NOMO-1 (cell line): ENCODE measurements at regions not wholly inside any gene's neighbourhood (a gene's known extent, or its start where the extent isn't known, plus 50 kb on each side); places are given as distances from the start of the nearest gene placed in this dataset.

Experiments
- DNase-seq, 2 experiments: peaks; one replicate each; lab custom pipeline; 2025; ENCODE audit not compliant: unreplicated experiment in 2 of 2; lab: John Stamatoyannopoulos, UW

GRCh38 chr10:130871406-130871805, 440.1 kb downstream of the TCERG1L start:
- DNase-seq, result no peak

- no peak for DNase-seq
Measured at GRCh38 chr10:130873636-130874035, 437.9 kb downstream of the TCERG1L start.

DNA sequence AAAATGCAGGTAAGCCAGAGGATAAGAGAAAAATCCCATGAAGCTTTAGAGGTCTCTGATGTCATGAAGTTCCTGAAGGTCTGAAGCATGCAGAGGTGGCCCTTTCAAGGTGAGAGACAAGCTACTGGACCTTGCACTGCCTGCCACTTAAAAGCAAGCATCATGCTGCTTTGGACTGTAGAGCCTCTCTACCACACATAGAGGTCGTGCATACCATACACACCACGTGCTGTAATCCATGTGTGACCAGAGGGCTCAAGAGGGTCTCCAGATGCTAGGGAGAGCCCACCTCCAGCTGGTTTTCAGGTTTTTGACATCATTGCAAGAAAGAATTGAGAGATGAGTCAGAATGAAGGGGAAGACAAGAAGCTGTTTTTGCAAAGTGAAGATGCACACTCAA, 436.4 kb downstream of the TCERG1L start:
- DNase-seq, result no peak

DNA sequence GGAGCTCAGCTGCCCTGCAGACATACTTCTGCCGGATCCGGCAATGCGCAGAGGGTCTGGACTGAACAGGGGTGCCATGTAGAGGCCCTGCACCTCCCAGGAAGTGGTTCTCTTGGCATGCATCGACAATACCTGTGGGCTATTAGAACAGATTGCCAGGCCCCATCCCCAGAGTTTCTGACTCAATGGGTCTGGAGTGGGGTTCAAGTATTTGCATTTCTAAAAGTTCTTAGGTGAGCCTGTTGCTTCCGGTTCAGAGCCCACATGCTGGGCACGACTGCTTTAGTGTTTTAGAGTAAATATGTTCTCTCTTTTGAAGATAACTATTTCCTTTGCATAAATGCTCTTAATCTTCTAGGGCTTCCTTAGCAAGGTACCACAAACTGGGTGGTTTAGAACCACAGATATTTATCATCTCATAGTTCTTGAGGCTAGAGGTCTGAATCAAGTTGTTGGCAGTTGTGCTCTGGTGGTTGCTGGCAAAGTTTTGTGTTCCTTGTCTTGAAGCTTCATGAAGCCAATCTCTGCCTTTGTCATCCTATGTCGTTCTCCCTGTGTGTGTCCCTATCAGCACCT, 435.5 kb downstream of the TCERG1L start:
- DNase-seq, result no peak

- DNase-seq, result no peak
Measured at GRCh38 chr10:130877126-130877525, 434.4 kb downstream of the TCERG1L start.

DNA sequence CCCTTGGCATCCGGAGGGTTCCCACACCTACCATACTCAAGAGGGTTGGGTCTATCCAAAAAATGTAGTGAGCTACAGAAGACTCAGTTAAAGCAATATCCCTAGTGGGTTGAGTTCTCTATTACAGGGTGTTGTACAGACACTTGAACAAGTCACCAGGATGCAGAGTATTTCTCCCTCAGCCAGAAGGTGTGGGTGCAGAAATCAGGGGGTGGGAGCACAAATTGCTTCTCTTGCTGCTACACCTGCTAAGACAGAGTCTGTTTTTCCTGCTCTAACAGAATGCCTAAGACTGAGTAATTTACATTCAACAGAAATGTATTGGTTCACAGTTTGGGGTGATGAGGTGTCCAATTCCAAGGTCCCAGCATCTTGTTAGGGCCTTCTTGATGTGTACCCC, 433.4 kb downstream of the TCERG1L start:
- no peak for DNase-seq

DNA sequence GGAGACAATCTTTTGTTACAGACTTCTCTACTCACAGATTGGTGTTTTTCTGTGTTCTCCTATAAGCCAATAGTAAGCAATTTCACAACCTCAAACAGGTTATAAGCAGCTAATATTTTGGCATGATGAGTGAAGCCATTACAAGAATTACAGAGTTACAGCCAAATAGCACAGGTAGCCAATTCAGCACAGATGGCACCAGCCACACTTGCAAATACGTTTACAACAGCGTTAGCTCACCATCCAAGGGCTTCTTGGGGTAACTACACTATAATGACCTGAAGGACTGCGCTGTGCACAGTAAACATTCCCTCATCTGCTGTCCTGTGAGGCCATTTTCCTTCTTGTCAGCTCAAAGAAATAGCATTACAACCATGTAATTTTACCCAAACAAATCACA, 428.6 kb downstream of the TCERG1L start:
- no peak for DNase-seq

DNA sequence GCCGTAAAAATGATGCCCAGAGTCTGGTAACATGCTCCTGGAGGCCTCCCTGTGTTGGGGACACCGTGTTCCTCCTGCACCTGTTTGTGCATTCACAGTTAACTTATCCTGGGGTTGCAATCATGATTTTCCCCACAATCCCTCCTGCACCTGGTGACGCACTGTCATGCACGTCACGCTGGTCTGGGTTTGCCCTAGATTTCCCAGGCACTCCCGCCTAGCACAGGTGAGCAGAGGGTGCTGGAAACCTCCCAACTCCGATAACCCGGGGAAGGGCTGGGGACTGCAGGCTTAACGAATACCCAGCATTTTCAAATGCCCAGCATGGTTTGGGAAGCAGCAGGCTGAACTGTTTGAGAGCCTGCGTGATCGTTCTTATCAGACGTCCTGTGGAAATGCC, 427.1 kb downstream of the TCERG1L start:
- no peak for DNase-seq

DNA sequence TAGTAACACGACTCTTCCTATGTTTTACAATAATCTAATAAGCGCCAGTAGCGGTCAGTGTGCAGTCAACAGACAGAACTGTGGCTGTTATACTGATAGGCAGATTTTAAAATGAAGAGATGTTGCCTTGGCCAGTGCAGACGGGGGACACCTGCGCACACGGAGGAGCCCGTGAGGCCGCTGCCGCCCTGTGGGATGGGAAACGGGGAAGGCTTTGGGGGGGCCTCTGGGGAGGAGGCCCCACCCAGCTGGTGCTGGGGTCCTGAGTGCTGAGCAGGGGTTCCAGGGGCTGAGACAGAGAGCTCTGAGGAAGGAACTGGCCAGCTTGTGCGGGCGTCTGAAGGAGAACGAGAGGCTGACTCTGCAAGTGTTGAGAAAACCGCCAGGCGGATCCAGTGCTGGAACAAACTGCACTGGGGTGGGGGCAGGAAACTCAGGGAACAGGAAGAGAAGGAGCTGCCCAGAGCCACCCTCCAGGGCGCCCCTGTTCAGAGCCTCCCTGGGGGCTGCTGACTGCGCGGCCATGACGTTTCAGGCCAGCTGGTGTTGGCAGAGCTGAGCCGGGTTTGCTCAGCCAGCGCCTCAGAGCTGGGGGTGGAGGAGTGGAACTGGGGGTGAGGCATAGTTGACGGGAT, 426.4 kb downstream of the TCERG1L start:
- DNase-seq, result no peak

- no peak for DNase-seq
Measured at GRCh38 chr10:130887170-130887569, 424.4 kb downstream of the TCERG1L start.

- no peak for DNase-seq
Measured at GRCh38 chr10:130888493-130888892, 423.0 kb downstream of the TCERG1L start.

- no peak for DNase-seq
Measured at GRCh38 chr10:130889240-130889639, 422.3 kb downstream of the TCERG1L start.

- DNase-seq, result no peak
Measured at GRCh38 chr10:130889780-130890179, 421.7 kb downstream of the TCERG1L start.

DNA sequence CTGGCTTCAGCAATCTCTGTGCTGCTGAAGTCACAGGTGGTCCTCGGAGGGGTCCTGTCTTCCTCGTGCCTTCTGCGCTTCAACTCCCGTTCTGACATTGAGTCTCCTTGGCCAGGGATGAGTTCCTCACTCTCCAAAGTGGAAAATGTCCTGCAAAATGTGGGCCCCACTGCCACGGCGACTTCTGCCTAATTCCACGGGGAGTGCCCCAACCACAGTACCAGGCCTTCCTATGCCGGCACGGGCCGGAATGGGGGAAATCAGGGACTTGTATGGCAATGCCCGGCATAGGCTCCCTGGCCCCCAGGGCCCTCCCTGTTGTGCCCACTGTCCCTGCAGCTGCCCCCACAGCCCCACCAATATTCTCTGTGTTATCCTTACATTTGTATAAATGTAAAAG, 420.5 kb downstream of the TCERG1L start:
- DNase-seq, result no peak

DNA sequence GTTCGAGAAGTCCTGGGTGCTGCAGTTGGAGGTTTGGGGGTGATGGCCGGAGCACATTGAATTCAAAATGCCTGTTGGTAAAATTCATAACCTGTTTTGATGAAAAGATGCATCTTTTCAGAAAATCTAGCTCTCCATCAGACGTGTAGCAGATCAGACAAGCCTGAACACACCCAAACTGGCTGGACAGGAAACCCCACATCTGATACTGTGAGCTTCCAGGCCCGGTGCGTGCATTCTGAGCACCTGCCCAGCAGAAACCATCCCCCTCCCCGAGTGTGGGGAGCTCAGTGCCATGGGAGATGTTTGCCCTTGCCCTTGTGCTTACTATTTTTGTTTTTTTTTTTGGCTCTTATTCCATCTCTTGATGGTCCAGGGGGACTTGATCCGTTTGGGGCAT, 417.1 kb downstream of the TCERG1L start:
- DNase-seq, result no peak

GRCh38 chr10:130895161-130895560, 416.4 kb downstream of the TCERG1L start:
- DNase-seq, result no peak

GRCh38 chr10:130897815-130898214, 413.7 kb downstream of the TCERG1L start:
- DNase-seq, result no peak

DNA sequence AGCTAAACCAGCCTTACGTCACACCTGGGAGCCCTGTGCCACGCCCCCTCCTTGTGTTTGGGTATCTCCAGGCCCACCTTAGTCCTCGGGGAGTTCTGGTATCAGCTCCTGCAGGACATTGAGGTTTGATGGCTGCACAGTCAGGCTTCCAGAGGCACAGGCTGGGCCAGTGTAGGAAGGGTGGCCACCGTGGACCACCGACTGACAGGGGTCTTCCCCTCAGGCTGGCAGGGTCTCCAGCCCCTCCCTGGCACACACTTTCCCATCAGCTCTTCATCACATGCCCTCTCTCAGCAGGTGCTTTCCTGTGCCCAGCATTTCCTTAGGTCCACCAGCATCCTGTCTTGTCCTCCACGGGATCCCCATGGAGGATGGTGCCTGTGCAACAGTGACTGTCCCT, 413.1 kb downstream of the TCERG1L start:
- DNase-seq, result no peak

DNA sequence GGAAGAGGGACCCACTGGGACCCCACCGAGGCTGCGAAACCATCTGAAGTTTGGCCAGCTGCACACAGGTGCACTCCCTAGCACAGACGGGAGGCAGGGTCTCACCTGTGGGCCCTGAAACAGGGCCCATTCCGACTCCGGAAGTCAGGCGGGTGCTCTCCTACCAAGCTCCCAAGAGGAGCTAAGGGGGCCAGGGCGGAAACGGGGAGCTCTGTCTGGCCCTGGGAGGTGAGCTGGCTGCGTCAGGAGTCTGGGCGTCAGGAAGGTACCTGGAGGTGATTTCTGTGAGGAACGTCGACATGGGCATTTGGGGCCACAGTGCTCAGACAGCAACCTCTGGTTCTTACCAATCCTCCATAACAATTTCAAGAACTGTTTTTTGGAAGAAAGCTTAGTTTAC, 411.7 kb downstream of the TCERG1L start:
- no peak for DNase-seq

DNA sequence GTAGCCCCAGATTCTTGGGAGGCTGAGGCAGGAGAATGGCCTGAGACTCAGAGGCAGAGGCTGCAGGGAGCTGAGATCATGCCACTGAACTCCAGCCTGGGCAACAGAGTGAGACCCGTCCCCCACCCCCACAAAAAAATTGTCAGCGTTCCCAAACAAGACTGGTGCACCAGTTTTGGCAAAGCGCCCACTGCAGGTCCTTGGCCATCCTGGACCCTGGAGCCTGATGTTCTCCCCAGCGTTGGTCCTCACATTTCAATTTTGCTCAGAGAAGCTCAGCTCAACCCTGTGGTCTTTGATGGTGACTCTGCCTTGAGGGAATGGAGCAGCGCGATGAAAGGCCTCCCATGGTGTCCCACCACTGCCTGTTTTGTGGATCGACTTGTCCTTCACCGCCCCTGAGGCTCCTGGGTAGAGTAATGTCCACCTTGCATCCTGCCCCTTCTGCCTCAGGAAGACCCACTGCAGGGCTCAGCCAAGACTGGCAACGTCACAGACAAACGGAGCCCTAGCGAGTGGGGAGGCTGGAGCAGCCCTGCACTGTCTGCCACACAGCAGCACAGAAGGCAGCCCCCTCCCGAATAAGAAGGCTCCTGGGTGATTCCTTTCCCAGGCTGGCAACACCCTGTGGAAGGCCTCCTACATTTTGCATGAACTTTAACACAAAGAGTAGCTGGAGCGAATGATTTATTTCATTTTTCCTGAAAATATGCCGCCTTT, 410.9 kb downstream of the TCERG1L start:
- DNase-seq, result no peak

GRCh38 chr10:130901311-130902165, 410.0 kb downstream of the TCERG1L start:
- DNase-seq, result no peak
